Vagina (tissue), 2 donors: ENCODE measurements at regions not wholly inside any gene's neighbourhood (a gene's known extent, or its start where the extent isn't known, plus 50 kb on each side); places are given as distances from the start of the nearest gene placed in this dataset.

Source experiments
- DNase-seq, 2 donors: peaks; one replicate each; pipeline ENCODE4 v3.0.0-alpha.2; 2017; ENCODE audit errors: extremely low spot score in 2 of 2
- H3K27ac ChIP-seq: fragments of 200-600 bp; sonication (generic); one replicate; pipeline ENCODE4 v1.5.1; 2019
- H3K27me3 ChIP-seq: fragments of 200-600 bp; sonication (generic); one replicate; pipeline ENCODE4 v1.5.1; 2019
- H3K36me3 ChIP-seq, 2 donors: fragments of 200-600 bp; sonication (generic); one replicate each; pipeline ENCODE4 v1.5.1; 2017 to 2019
- H3K4me1 ChIP-seq: fragments of 200-600 bp; sonication (generic); one replicate; pipeline ENCODE4 v1.5.1; 2019
- H3K4me3 ChIP-seq, 2 donors: fragments of 200-600 bp; sonication (generic); 1 replicate in 1 of 2; 2 replicates in 1 of 2; pipeline ENCODE4 v1.5.1; 2016 to 2019
- H3K9me3 ChIP-seq: fragments of 200-600 bp; sonication (generic); one replicate; pipeline ENCODE4 v1.5.1; 2019
- POLR2A ChIP-seq, 2 donors: fragments of 450-650 bp; IDR thresholded peaks; one replicate each; pipeline ENCODE4 v1.6.1; 2017; ENCODE audit warnings: antibody characterized with exemption in 2 of 2, mild to moderate bottlenecking in 2 of 2, moderate library complexity in 2 of 2
- POLR2AphosphoS5 ChIP-seq, 2 donors: sonication (generic); formaldehyde crosslinking; IDR thresholded peaks; one replicate each; pipeline ENCODE4 v1.9.0; 2017; ENCODE audit warnings: antibody characterized with exemption in 2 of 2, mild to moderate bottlenecking in 2 of 2, low read depth in 1 of 2; ENCODE audit not compliant: insufficient read depth in 1 of 2
- intact Hi-C: fragments of 100-400 bp; cut with DNase I; formaldehyde crosslinking; loops from one replicate; pipeline ENCODE4 v1.15.1; 2023
- TF ChIP-seq, protein P1 (sequence below), 3 experiments: fragments of 450-650 bp in 2 of 3; fragments of 200-600 bp in 1 of 3; sonication (generic) in 1 of 3; IDR thresholded peaks; one replicate each; pipeline ENCODE4 v1.5.1; 2017 to 2019; ENCODE audit warnings: antibody characterized with exemption in 3 of 3, mild to moderate bottlenecking in 2 of 3, moderate library complexity in 2 of 3

DNA sequence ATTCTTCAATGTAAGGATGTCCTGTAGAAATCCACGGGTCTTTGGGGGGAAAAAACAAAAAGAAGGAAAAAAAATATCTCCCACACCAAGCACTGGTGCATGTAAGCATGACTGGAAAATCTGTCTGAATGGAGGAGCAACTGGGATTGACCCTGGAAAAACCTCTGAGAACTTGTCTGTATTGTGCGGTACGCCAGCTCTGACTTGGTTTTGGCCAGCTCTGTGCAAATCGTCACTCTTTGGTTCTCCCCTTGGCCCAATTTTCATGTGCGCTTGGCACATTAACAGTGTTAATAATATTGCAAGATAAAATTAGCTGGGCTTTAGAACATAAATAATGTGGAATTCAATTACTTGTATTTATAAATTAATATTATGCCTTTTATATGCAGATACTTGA, 231.2 kb upstream of the HAND2 start:
- TF ChIP-seq POLR2AphosphoS5 (IDR thresholded peaks at IDR 0.05; ENCODE audit: insufficient read depth in 1 of 2, low read depth in 1 of 2): no peak
- no peak for TF ChIP-seq POLR2A (IDR thresholded peaks at IDR 0.05)
- TF ChIP-seq, protein P1, sequence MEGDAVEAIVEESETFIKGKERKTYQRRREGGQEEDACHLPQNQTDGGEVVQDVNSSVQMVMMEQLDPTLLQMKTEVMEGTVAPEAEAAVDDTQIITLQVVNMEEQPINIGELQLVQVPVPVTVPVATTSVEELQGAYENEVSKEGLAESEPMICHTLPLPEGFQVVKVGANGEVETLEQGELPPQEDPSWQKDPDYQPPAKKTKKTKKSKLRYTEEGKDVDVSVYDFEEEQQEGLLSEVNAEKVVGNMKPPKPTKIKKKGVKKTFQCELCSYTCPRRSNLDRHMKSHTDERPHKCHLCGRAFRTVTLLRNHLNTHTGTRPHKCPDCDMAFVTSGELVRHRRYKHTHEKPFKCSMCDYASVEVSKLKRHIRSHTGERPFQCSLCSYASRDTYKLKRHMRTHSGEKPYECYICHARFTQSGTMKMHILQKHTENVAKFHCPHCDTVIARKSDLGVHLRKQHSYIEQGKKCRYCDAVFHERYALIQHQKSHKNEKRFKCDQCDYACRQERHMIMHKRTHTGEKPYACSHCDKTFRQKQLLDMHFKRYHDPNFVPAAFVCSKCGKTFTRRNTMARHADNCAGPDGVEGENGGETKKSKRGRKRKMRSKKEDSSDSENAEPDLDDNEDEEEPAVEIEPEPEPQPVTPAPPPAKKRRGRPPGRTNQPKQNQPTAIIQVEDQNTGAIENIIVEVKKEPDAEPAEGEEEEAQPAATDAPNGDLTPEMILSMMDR (IDR thresholded peaks at IDR 0.05): no peak
- no peaks in the 10 kb centered on the region for H3K36me3 ChIP-seq
- no peak for DNase-seq
- H3K27ac ChIP-seq: no peak overlapping the region
- H3K4me1 ChIP-seq: no peaks in the 10 kb centered on the region
- H3K27me3 ChIP-seq: no peaks in the 10 kb centered on the region
- intact Hi-C loops: no loop called here
- H3K9me3 ChIP-seq: no peaks in the 10 kb centered on the region
- no peak overlapping the region for H3K4me3 ChIP-seq

DNA sequence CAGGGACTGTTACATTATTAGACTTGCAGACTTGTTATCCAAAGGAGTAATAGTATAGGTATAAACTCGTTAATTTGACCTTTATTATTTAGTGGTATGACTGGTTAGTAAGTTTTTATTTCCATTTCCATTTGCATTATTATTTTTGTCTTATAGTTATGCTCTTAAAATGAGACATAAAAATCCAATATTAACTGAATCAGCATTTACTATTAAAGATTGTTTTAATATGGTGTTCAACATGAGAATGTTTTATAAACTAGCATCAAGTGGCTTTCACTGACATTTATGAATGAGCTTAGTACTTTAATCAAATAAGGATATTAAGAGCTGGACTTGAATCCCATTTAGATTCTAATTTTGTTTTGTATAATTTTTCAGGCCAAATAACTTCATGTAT, 228.1 kb upstream of the HAND2 start:
- intact Hi-C loops: no loop called here
- no peaks in the 10 kb centered on the region for H3K36me3 ChIP-seq
- DNase-seq: no peak

DNA sequence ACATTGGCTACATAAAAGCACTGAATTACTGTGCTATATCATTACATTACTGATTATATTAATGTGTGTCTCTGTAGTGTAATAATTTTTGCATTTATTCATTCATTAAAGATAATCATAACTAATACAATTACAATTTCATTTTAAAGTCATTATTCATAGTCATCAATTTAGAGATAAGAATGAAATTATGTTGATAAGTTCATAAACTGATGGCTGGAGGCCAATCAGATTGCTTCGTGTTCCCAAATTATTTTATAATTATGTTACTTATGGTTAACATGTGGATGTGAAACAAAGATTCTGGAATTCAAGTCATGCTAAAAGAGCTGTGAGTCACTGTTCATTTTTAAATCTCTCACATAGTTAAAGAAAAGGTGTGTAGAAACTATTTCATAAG, 223.4 kb upstream of the HAND2 start:
- Histone ChIP-seq H3K4me1 (no peaks in the 10 kb centered on the region), H3K4me3 (no peak overlapping the region), H3K27ac (no peak overlapping the region), H3K9me3 (no peaks in the 10 kb centered on the region), H3K27me3 (no peaks in the 10 kb centered on the region), H3K36me3 (no peaks in the 10 kb centered on the region)
- intact Hi-C loops: no loop called here
- TF ChIP-seq POLR2AphosphoS5 (IDR thresholded peaks at IDR 0.05; ENCODE audit: insufficient read depth in 1 of 2, low read depth in 1 of 2): no peak
- no peak for TF ChIP-seq POLR2A (IDR thresholded peaks at IDR 0.05)
- TF ChIP-seq, protein P1 (IDR thresholded peaks at IDR 0.05): no peak
- DNase-seq: no peak

More for the DNA sequence above, 228.1 kb upstream of the HAND2 start:
- H3K4me1 ChIP-seq: no peaks in the 10 kb centered on the region
- H3K4me3 ChIP-seq: no peak overlapping the region
- H3K27me3 ChIP-seq: no peaks in the 10 kb centered on the region
- H3K27ac ChIP-seq: no peak overlapping the region
- H3K9me3 ChIP-seq: no peaks in the 10 kb centered on the region
- TF ChIP-seq POLR2AphosphoS5 (IDR thresholded peaks at IDR 0.05; ENCODE audit: insufficient read depth in 1 of 2, low read depth in 1 of 2) (no peak), POLR2A (IDR thresholded peaks at IDR 0.05) (no peak)
- TF ChIP-seq, protein P1 (IDR thresholded peaks at IDR 0.05): no peak

DNA sequence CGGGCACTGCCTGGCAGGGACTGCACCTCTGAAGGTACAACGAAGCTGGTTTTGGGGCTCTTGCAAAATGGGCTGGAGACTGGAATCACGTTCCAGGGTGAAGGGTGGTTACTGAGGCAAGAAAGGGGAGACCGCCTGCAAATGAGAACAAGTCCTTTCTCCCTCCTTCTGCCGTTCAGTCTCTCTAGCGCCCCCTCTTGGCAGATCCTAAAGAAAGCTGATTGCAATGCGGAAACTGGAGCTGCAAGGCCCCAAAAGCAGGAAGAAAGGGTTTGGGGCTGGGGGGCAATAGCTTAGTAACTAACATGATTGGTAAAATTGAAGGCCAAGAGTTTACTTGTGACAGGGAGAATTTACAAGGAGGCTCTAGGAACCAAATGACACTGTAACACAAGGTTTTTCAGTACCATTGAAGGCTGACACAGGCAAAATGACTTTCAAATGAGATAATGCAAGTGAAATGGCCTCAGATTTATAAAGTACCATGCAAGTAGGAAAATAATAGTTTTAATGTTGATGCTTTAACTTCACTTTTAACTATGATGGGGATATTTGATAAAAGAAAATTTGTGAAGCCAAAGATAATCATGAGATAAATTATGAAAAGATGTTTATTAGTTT, 222.7 kb upstream of the HAND2 start:
- Histone ChIP-seq H3K4me1 (no peaks in the 10 kb centered on the region), H3K36me3 (no peaks in the 10 kb centered on the region), H3K27ac (no peak overlapping the region), H3K4me3 (no peak overlapping the region), H3K9me3 (no peaks in the 10 kb centered on the region), H3K27me3 (no peaks in the 10 kb centered on the region)
- DNase-seq: no peak
- intact Hi-C loops: no loop called here
- TF ChIP-seq POLR2AphosphoS5 (IDR thresholded peaks at IDR 0.05; ENCODE audit: insufficient read depth in 1 of 2, low read depth in 1 of 2) (no peak), POLR2A (IDR thresholded peaks at IDR 0.05) (no peak)
- TF ChIP-seq, protein P1 (IDR thresholded peaks at IDR 0.05): no peak

DNA sequence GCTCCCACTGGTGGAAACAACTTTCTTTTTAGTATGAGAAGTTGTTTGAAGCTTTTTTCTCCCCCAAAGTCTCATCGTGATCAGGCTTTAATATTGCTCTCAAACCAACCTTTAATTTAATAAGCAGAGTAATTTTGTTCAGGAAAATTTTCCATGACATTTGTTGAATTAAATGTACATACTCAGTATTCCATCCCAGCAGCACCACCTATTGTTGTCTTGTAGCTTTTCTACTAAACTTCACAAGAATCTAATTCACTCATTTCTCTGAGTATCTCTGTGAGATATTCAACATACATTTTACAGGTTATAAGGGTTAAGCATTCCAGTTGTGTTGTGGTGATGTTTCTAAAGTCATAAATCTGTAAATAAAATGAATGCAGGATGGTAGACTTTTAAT, 218.3 kb upstream of the HAND2 start:
- intact Hi-C loops: no loop called here
- H3K36me3 ChIP-seq: no peaks in the 10 kb centered on the region
- no peak overlapping the region for H3K4me3 ChIP-seq
- H3K27me3 ChIP-seq: no peaks in the 10 kb centered on the region
- H3K9me3 ChIP-seq: no peaks in the 10 kb centered on the region
- H3K4me1 ChIP-seq: no peaks in the 10 kb centered on the region
- no peak for DNase-seq
- no peak overlapping the region for H3K27ac ChIP-seq
- TF ChIP-seq POLR2AphosphoS5 (IDR thresholded peaks at IDR 0.05; ENCODE audit: insufficient read depth in 1 of 2, low read depth in 1 of 2) (no peak), POLR2A (IDR thresholded peaks at IDR 0.05) (no peak)
- TF ChIP-seq, protein P1 (IDR thresholded peaks at IDR 0.05): no peak
